Liver (tissue), 8 donors: ENCODE measurements at regions not wholly inside any gene's neighbourhood (a gene's known extent, or its start where the extent isn't known, plus 50 kb on each side); places are given as distances from the start of the nearest gene placed in this dataset.

Experiments
- DNase-seq: peaks from one replicate; pipeline ENCODE4 v3.0.0-alpha.2; 2017; ENCODE audit warnings: low spot score
- H3K27ac ChIP-seq, 2 donors: one replicate each; pipeline ENCODE4 v1.7.0; 2013; ENCODE audit warnings: inconsistent platforms in 2 of 2, low read length in 2 of 2, control low read depth in 1 of 2, low read depth in 1 of 2, mild to moderate bottlenecking in 1 of 2
- H3K27me3 ChIP-seq, 4 donors: one replicate each; pipeline versions ENCODE4 v1.6.1 to v1.7.0; 2013; ENCODE audit warnings: low read length in 3 of 4, inconsistent platforms in 1 of 4, mild to moderate bottlenecking in 1 of 4, moderate library complexity in 1 of 4; ENCODE audit not compliant: control insufficient read depth in 4 of 4, insufficient read depth in 4 of 4
- H3K36me3 ChIP-seq, 4 donors: one replicate each; pipeline versions ENCODE4 v1.6.1 to v1.7.0; 2013; ENCODE audit warnings: low read length in 3 of 4, mild to moderate bottlenecking in 3 of 4, low read depth in 1 of 4, moderate library complexity in 1 of 4; ENCODE audit not compliant: control insufficient read depth in 4 of 4, insufficient read depth in 3 of 4
- H3K4me1 ChIP-seq, 4 donors: one replicate each; pipeline versions ENCODE4 v1.6.1 to v1.7.0; 2013; ENCODE audit warnings: low read length in 3 of 4, mild to moderate bottlenecking in 3 of 4, moderate library complexity in 1 of 4; ENCODE audit not compliant: control insufficient read depth in 4 of 4, insufficient read depth in 4 of 4
- H3K4me3 ChIP-seq, 3 donors: one replicate each; pipeline versions ENCODE4 v1.6.1 to v1.7.0; 2013; ENCODE audit warnings: low read length in 3 of 3, control low read depth in 1 of 3, low read depth in 1 of 3, mild to moderate bottlenecking in 1 of 3
- H3K9ac ChIP-seq, 2 donors: one replicate each; pipeline ENCODE4 v1.7.0; 2013; ENCODE audit warnings: low read length in 2 of 2, mild to moderate bottlenecking in 2 of 2, moderate library complexity in 2 of 2, control low read depth in 1 of 2, low read depth in 1 of 2
- H3K9me3 ChIP-seq, 4 donors: one replicate each; pipeline versions ENCODE4 v1.6.1 to v1.7.0; 2013; ENCODE audit warnings: low read length in 3 of 4; ENCODE audit not compliant: control insufficient read depth in 4 of 4
- ATF3 ChIP-seq: IDR thresholded peaks from 2 replicates; pipeline ENCODE4 v1.6.1; 2016; ENCODE audit warnings: antibody characterized with exemption
- CTCF ChIP-seq: fragments of 150-350 bp; IDR thresholded peaks from 2 replicates; pipeline ENCODE4 v1.5.1; 2017; ENCODE audit warnings: improper control_type of control experiment, low read depth, low read length; ENCODE audit not compliant: missing input control
- EGR1 ChIP-seq, 2 donors: IDR thresholded peaks; 2 replicates each; pipeline ENCODE4 v1.6.1; 2016 to 2018; ENCODE audit warnings: antibody characterized with exemption in 2 of 2, low read depth in 2 of 2
- FOXA1 ChIP-seq: IDR thresholded peaks from 2 replicates; pipeline ENCODE4 v1.6.1; 2016; ENCODE audit warnings: antibody characterized with exemption
- GABPA ChIP-seq, 2 donors: IDR thresholded peaks in 1 of 2; conservative IDR thresholded peaks in 1 of 2; 2 replicates each; pipeline ENCODE4 v1.6.1; 2016; ENCODE audit warnings: antibody characterized with exemption in 2 of 2, mild to moderate bottlenecking in 1 of 2, moderate library complexity in 1 of 2
- HNF4A ChIP-seq, 2 donors: conservative IDR thresholded peaks; 2 replicates each; pipeline ENCODE4 v1.6.1; 2016; ENCODE audit warnings: antibody characterized with exemption in 2 of 2, mild to moderate bottlenecking in 2 of 2
- HNF4G ChIP-seq: IDR thresholded peaks from 2 replicates; pipeline ENCODE4 v1.6.1; 2016; ENCODE audit warnings: antibody characterized with exemption
- JUND ChIP-seq, 2 donors: IDR thresholded peaks; 2 replicates each; pipeline ENCODE4 v1.6.1; 2016; ENCODE audit warnings: antibody characterized with exemption in 2 of 2
- MAX ChIP-seq: IDR thresholded peaks from 2 replicates; pipeline ENCODE4 v1.6.1; 2016; ENCODE audit warnings: antibody characterized with exemption
- NR2F2 ChIP-seq: IDR thresholded peaks from 2 replicates; pipeline ENCODE4 v1.6.1; 2016; ENCODE audit warnings: antibody characterized with exemption
- RAD21 ChIP-seq, 2 donors: IDR thresholded peaks; 2 replicates each; pipeline ENCODE4 v1.6.1; 2016; ENCODE audit warnings: antibody characterized with exemption in 2 of 2, mild to moderate bottlenecking in 2 of 2
- REST ChIP-seq: IDR thresholded peaks from 2 replicates; pipeline ENCODE4 v1.6.1; 2016; ENCODE audit warnings: antibody characterized with exemption, mild to moderate bottlenecking
- RXRA ChIP-seq, 2 donors: IDR thresholded peaks; 2 replicates each; pipeline ENCODE4 v1.6.1; 2017 to 2018; ENCODE audit warnings: antibody characterized with exemption in 2 of 2, mild to moderate bottlenecking in 1 of 2
- SP1 ChIP-seq: IDR thresholded peaks from 2 replicates; pipeline ENCODE4 v1.6.1; 2018; ENCODE audit warnings: antibody characterized with exemption, mild to moderate bottlenecking
- TAF1 ChIP-seq: conservative IDR thresholded peaks from 2 replicates; pipeline ENCODE4 v1.6.1; 2016; ENCODE audit warnings: antibody characterized with exemption, mild to moderate bottlenecking
- YY1 ChIP-seq: IDR thresholded peaks from 2 replicates; pipeline ENCODE4 v1.6.1; 2016; ENCODE audit warnings: antibody characterized with exemption, mild to moderate bottlenecking
- ZBTB33 ChIP-seq: IDR thresholded peaks from 2 replicates; pipeline ENCODE4 v1.6.1; 2016; ENCODE audit warnings: antibody characterized with exemption
- WGBS: extraction: QIAGEN DNeasy Blood & Tissue Kit; methylation state at CpG from one replicate; pipeline ENCODE4 v1.1.7; 2013; 5-methylcytosine and 5-hydroxymethylcytosine counted together
- donor health status: healthy.
- donor health status: healthy.
- donor health status: healthy.
- donor health status: healthy.
- donor health status: healthy.

GRCh38 chr6:140208286-140208685 is 833.8 kb upstream of the CITED2 start:
- Histone ChIP-seq H3K27me3 (no peaks in the 10 kb centered on the region), H3K27ac (no peak overlapping the region), H3K36me3 (no peaks in the 10 kb centered on the region), H3K9ac (no peak overlapping the region), H3K4me1 (no peaks in the 10 kb centered on the region), H3K4me3 (no peak overlapping the region), H3K9me3 (no peaks in the 10 kb centered on the region)
- TF ChIP-seq FOXA1 (no peak), ATF3 (no peak), GABPA (IDR thresholded peaks at IDR 0.05 in 1 of 2, conservative IDR thresholded peaks at IDR 0.05 in 1 of 2) (no peak), YY1 (no peak), NR2F2 (no peak), SP1 (no peak), CTCF (no peak), RAD21 (IDR thresholded peaks at IDR 0.05) (no peak), MAX (no peak), HNF4G (no peak), EGR1 (IDR thresholded peaks at IDR 0.05; ENCODE audit: low read depth in 2 of 2) (no peak), ZBTB33 (no peak), RXRA (IDR thresholded peaks at IDR 0.05) (no peak), TAF1 (no peak), HNF4A (conservative IDR thresholded peaks at IDR 0.05) (no peak), JUND (IDR thresholded peaks at IDR 0.05) (no peak), REST (no peak)
- DNase-seq, result no peak
- 70% methylated on average over 5 of the region's 5 CpGs for WGBS
